Activated CD4-positive, alpha-beta memory T cell treated with anti-CD3 and anti-CD28 coated beads for 36 hours (primary cell): ENCODE measurements at regions not wholly inside any gene's neighbourhood (a gene's known extent, or its start where the extent isn't known, plus 50 kb on each side); places are given as distances from the start of the nearest gene placed in this dataset.
A peak's percentile ranks its signal among the peaks of the same experiment; 100 is the strongest.
"Not testable (repeated sequence)": the region's sequence is repeated elsewhere in the genome, so short reads cannot be mapped to it uniquely, and the experiment has no call there.

ENCODE experiments used
- CTCF ChIA-PET: fragments of 350-600 bp; sonication (Branson Sonifier 250); formaldehyde crosslinking; loops from one replicate; lab custom pipeline; 2021; ENCODE audit warnings: antibody characterized with exemption, inconsistent platforms; lab: Charles Lee
- POLR2A ChIA-PET: fragments of 350-600 bp; sonication (Branson Sonifier 250); formaldehyde crosslinking; loops from one replicate; lab custom pipeline; 2021; ENCODE audit warnings: antibody characterized with exemption; lab: Charles Lee
- DNase-seq: peaks from one replicate; pipeline ENCODE4 v3.0.0-alpha.2; 2020
- H3K27ac Mint-ChIP-seq: one replicate; pipeline ENCODE4 v1.8.0; 2021; ENCODE audit warnings: mixed read lengths
- H3K27me3 Mint-ChIP-seq: one replicate; pipeline ENCODE4 v1.8.0; 2021; ENCODE audit warnings: mixed read lengths
- H3K36me3 Mint-ChIP-seq: one replicate; pipeline ENCODE4 v1.8.0; 2021; ENCODE audit warnings: mixed read lengths
- H3K4me1 Mint-ChIP-seq: one replicate; pipeline ENCODE4 v1.8.0; 2021; ENCODE audit warnings: low read depth, mixed read lengths
- H3K4me3 Mint-ChIP-seq: one replicate; pipeline ENCODE4 v1.8.0; 2021; ENCODE audit warnings: mild to moderate bottlenecking, mixed read lengths
- H3K9me3 Mint-ChIP-seq: one replicate; pipeline ENCODE4 v1.8.0; 2021; ENCODE audit warnings: mixed read lengths
- intact Hi-C: fragments of 100-400 bp; cut with micrococcal nuclease; formaldehyde crosslinking; loops from one replicate; pipeline ENCODE4 v1.15.1; 2023

DNA sequence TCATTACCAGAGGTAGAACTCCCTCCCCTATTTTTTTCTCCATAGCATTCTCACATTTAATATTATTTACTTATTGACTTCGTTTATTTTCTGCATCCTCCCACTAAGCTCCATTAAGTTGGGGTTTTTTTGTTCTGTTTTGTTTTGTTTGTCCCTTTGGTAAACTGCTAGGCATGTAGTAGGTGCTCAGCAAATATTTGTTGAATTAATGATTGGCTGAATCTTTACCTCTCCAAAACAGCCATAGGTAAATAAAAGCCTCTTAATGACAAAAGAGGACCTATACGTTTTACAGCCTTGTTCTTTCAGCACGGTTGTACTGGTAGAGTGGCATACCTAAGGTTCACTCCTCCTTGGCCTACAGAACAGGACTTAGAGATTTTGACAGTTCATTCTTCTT is 52.0 kb downstream of the PRORP start:
- ChIA-PET CTCF (no interaction called here), POLR2A (no interaction called here)
- peaks cover 10% of the 10 kb centered on the region for H3K4me1 Mint-ChIP-seq
- DNase-seq, result no peak
- H3K27me3 Mint-ChIP-seq, result no peaks in the 10 kb centered on the region
- H3K36me3 Mint-ChIP-seq, result peaks cover 27% of the 10 kb centered on the region
- H3K4me3 Mint-ChIP-seq, result no peak overlapping the region
- no peak overlapping the region for H3K27ac Mint-ChIP-seq
- H3K9me3 Mint-ChIP-seq, result peaks cover 6% of the 10 kb centered on the region
- intact Hi-C loops, result no loop called here

DNA sequence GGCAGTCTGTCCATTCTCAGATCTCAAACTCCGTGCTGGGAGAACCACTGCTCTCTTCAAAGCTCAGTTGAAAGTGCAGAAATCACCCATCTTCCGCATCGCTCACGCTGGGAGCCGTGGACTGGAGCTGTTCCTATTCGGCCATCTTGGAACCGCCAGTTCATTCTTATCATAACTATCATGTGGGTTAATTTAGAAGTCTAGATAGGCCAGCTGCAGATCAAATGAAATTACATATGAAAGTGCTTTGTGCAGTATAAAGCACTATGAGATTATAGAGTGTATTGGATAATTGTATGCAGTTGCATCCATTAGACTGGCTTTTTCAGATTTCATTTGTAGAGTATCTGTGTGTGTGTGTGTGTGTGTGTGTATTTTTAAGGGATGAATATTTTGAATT is 57.8 kb downstream of the PRORP start:
- DNase-seq, result no peak
- ChIA-PET POLR2A (no interaction called here), CTCF (interaction anchor here (1.1 kb wide), 1 partner anchor 40 kb away, joined by 3 read pairs; no protein-coding TSS in a partner anchor)
- Mint-ChIP-seq H3K9me3 (peaks cover 3% of the 10 kb centered on the region), H3K4me1 (peaks cover 6% of the 10 kb centered on the region), H3K27me3 (no peaks in the 10 kb centered on the region), H3K27ac (no peak overlapping the region), H3K36me3 (peaks cover 3% of the 10 kb centered on the region), H3K4me3 (no peak overlapping the region)
- intact Hi-C loops, result no loop called here

DNA sequence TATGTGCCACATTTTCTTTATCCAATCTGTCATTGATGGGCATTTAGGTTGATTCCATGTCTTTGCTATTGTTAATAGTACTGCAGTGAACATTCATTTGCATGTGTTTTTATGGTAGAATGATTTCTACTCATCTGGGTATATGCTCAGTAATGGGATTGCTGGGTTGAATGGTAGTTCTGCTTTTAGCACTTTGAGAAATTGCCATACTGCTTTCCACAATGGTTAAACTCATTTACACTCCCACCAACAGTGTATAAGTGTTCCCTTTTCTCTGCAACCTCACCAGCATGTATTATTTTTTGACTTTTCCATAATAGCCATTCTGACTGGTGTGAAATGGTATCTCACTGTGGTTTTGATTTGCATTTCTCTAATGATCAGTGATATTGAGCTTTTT is 62.5 kb downstream of the PRORP start:
- intact Hi-C loops, DNase-seq, POLR2A ChIA-PET, CTCF ChIA-PET, H3K27ac Mint-ChIP-seq, H3K36me3 Mint-ChIP-seq, H3K4me1 Mint-ChIP-seq, H3K27me3 Mint-ChIP-seq, H3K9me3 Mint-ChIP-seq, H3K4me3 Mint-ChIP-seq: not testable (repeated sequence)

DNA sequence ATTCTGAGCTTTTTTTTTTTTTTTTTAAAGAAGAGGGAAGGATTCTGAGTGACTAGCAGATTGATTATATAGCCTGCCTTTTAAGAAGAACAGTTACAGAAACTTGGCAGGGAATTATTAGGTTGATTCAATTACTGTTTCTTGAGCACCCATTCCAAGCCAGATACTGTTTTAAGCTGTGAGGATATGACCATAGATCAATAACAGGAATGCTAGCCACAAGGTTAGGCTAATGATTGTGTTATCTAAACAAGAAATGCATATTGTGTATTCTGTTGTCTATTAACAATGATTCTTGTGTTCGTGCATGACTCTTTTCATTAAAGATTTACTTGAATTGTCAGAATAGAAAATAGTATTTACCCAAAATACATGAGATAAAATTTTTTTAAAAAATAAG is 67.1 kb downstream of the PRORP start:
- intact Hi-C loops, result no loop called here
- H3K9me3 Mint-ChIP-seq, result peaks cover 7% of the 10 kb centered on the region
- CTCF ChIA-PET, result no interaction called here

GRCh38 chr14:35193161-35193560 is 70.8 kb downstream of the PRORP start:
- H3K4me1 Mint-ChIP-seq, result peaks cover 26% of the 10 kb centered on the region
- no peak overlapping the region for H3K4me3 Mint-ChIP-seq
- H3K9me3 Mint-ChIP-seq, result peaks cover 7% of the 10 kb centered on the region
- CTCF ChIA-PET, result no interaction called here
- peaks cover 30% of the 10 kb centered on the region for H3K36me3 Mint-ChIP-seq
- no peak for DNase-seq
- POLR2A ChIA-PET, result no interaction called here
- intact Hi-C loops, result no loop called here
- H3K27me3 Mint-ChIP-seq, result no peaks in the 10 kb centered on the region
- no peak overlapping the region for H3K27ac Mint-ChIP-seq

More for the DNA sequence above, 67.1 kb downstream of the PRORP start:
- Mint-ChIP-seq H3K4me1 (peaks cover 9% of the 10 kb centered on the region), H3K36me3 (peaks cover 33% of the 10 kb centered on the region), H3K4me3 (no peak overlapping the region), H3K27ac (no peak overlapping the region), H3K27me3 (no peaks in the 10 kb centered on the region)
- DNase-seq, result no peak
- POLR2A ChIA-PET, result no interaction called here

- Mint-ChIP-seq H3K36me3 (peaks cover 28% of the 10 kb centered on the region), H3K4me1 (peaks cover 28% of the 10 kb centered on the region)
- POLR2A ChIA-PET, H3K9me3 Mint-ChIP-seq, H3K27ac Mint-ChIP-seq, CTCF ChIA-PET, H3K27me3 Mint-ChIP-seq, DNase-seq, intact Hi-C loops, H3K4me3 Mint-ChIP-seq: not testable (repeated sequence)
Observed at GRCh38 chr14:35194183-35194582, 71.8 kb downstream of the PRORP start.

DNA sequence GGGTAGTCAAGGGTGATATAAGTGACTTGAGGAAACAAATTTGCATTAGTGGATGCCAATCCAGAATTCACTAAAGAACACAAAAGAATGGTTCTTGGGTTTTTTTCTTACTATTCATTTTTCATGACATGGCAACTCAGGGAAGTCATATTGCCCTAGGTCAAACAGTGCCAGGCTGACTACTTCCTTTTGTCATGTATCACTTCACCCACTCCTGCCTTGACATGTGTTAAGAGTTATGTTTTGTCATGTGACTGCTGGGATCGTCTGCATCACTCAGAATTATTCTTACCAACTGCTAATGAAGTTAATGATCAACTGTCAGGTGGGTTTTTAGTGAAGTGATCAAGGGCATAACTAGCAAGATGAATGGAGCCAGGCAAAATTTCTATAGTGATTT is 74.2 kb downstream of the PRORP start:
- no peak for DNase-seq
- ChIA-PET CTCF (interaction anchor here (1.3 kb wide), 1 partner anchor 33 kb away, joined by 3 read pairs; no protein-coding TSS in a partner anchor), POLR2A (interaction anchor here (1.3 kb wide), 1 partner anchor 89 kb away, joined by 4 read pairs; no protein-coding TSS in a partner anchor)
- Mint-ChIP-seq H3K27ac (peak overlapping the region; percentile 65), H3K4me1 (peaks cover 36% of the 10 kb centered on the region), H3K27me3 (no peaks in the 10 kb centered on the region), H3K36me3 (peaks cover 25% of the 10 kb centered on the region), H3K9me3 (peaks cover 7% of the 10 kb centered on the region), H3K4me3 (no peak overlapping the region)
- intact Hi-C loops, result no loop called here

DNA sequence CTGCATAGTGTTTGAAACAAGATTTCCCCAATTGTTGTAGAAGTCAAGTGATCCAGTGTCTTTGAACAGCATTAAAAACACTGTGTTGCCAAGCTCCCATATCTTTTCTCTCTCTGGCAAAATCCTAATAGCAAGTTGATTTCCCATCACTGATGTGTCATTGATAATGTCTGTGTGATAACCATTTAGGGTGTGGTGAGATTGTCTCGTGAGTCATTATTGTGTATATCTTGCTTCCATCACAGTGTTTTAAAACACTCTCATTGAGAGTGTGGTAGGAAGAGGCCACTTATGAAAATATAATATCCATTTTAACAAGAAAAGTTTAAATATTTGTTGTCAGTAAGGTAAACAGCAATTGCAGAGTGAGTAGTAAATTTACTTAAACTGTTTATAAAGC is 74.7 kb downstream of the PRORP start:
- H3K4me3 Mint-ChIP-seq, result no peak overlapping the region
- DNase-seq, result no peak
- intact Hi-C loops, result no loop called here
- H3K4me1 Mint-ChIP-seq, result peaks cover 34% of the 10 kb centered on the region
- H3K27ac Mint-ChIP-seq, result peak overlapping the region; percentile 65
- H3K27me3 Mint-ChIP-seq, result no peaks in the 10 kb centered on the region
- CTCF ChIA-PET, result interaction anchor here (1.3 to 1.4 kb wide), 2 partner anchors 18 to 33 kb away, joined by 3 read pairs; no protein-coding TSS in a partner anchor
- POLR2A ChIA-PET, result interaction anchor here (1.3 to 2.8 kb wide), 2 partner anchors 89 to 208 kb away, joined by 4 to 14 read pairs; partner anchors contain the start of gene NFKBIA
- peaks cover 20% of the 10 kb centered on the region for H3K36me3 Mint-ChIP-seq
- H3K9me3 Mint-ChIP-seq, result peaks cover 7% of the 10 kb centered on the region

GRCh38 chr14:35201066-35201465 is 78.7 kb downstream of the PRORP start:
- Mint-ChIP-seq H3K36me3 (peaks cover 2% of the 10 kb centered on the region), H3K27me3 (no peaks in the 10 kb centered on the region), H3K4me1 (peaks cover 52% of the 10 kb centered on the region), H3K4me3 (no peak overlapping the region), H3K9me3 (no peaks in the 10 kb centered on the region), H3K27ac (peak overlapping the region; percentile 79)
- intact Hi-C loops, result loop anchor here (2.0 kb wide), 2 partner anchors 40 to 86 kb away; no protein-coding TSS in a partner anchor
- POLR2A ChIA-PET, result interaction anchor here (0.9 to 1.3 kb wide), 3 partner anchors 91 to 215 kb away, joined by 3 to 5 read pairs (median 5); partner anchors contain the start of genes NFKBIA and PSMA6
- CTCF ChIA-PET, result interaction anchor here (0.6 to 0.7 kb wide), 3 partner anchors 210 to 438 kb away, joined by 3 read pairs; no protein-coding TSS in a partner anchor
- DNase-seq, result no peak

DNA sequence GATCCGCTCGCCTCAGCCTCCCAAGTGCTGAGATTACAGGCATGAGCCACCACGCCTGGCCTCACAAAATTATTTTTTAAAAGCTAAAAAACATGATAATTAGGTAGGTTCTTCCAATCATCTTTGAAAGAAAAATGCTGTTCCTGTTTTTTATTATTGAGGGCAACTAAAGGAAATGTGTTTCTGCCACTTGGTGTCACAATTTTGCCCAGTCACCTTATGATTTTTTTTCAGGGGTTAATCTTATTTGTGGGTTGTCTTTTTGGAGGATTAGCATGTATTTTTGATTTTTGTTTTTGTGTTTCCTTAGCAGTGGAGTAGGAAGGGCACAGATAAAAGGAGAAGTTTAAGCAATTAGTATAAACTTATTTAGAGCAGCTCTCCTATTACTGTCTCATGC is 79.8 kb downstream of the PRORP start:
- Mint-ChIP-seq H3K4me3 (no peak overlapping the region), H3K9me3 (no peaks in the 10 kb centered on the region), H3K36me3 (peaks cover 2% of the 10 kb centered on the region), H3K27ac (peak overlapping the region; percentile 64), H3K27me3 (no peaks in the 10 kb centered on the region), H3K4me1 (peaks cover 41% of the 10 kb centered on the region)
- POLR2A ChIA-PET, result interaction anchor here (1.1 kb wide), 1 partner anchor 90 kb away, joined by 3 read pairs; the partner anchor contains the start of gene PSMA6
- CTCF ChIA-PET, result interaction anchor here (0.8 kb wide), 1 partner anchor 220 kb away, joined by 3 read pairs; no protein-coding TSS in a partner anchor
- no peak for DNase-seq
- intact Hi-C loops, result no loop called here

DNA sequence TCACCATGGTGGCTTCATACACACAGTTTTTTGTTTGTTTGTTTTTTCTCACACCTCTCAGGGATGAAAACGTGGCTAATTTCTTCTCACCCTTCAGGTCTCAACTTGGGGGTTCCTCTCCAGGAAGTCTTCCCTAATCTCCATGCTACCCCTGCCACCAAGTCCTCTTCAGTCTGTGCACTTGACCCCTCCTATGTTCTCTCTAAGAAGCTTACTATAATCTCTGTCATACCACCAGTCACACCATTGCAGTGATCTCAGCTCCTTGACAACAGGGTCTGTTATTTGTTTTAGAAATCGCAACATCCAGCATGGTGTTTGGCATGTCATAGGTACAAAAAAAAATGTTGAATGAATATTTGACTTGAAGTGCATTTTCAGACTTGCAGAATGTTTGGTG is 83.4 kb downstream of the PRORP start:
- ChIA-PET POLR2A (no interaction called here), CTCF (no interaction called here)
- Mint-ChIP-seq H3K4me1 (peaks cover 42% of the 10 kb centered on the region), H3K27ac (no peak overlapping the region), H3K36me3 (peaks cover 2% of the 10 kb centered on the region), H3K9me3 (no peaks in the 10 kb centered on the region), H3K4me3 (no peak overlapping the region), H3K27me3 (no peaks in the 10 kb centered on the region)
- intact Hi-C loops, result loop anchor here (2.0 kb wide), 1 partner anchor 159 kb away; the partner anchor contains the start of gene FAM177A1
- DNase-seq, result no peak

DNA sequence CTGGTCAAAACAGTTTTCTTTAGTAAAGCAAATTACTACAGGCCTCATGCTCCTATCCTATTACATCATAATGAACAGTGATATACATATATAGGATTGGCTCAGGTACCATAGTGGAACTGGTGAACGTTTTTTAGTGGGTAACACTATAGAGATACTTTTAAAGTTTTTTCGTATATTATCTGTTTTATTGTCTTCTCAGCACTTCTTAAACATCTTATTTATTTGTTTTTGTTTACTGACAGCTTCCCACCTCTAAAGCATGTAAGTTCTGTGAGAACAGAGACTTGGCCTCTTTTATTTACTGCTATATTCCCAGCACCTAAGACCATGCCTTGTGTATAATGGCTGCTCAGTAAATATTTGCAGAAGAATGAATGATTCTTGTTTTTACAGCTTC is 81.1 kb upstream of the PSMA6 start:
- H3K9me3 Mint-ChIP-seq, result no peaks in the 10 kb centered on the region
- no peaks in the 10 kb centered on the region for H3K27me3 Mint-ChIP-seq
- peaks cover 23% of the 10 kb centered on the region for H3K4me1 Mint-ChIP-seq
- no peak for DNase-seq
- no peak overlapping the region for H3K4me3 Mint-ChIP-seq
- H3K36me3 Mint-ChIP-seq, result no peaks in the 10 kb centered on the region
- POLR2A ChIA-PET, result no interaction called here
- no peak overlapping the region for H3K27ac Mint-ChIP-seq
- intact Hi-C loops, result no loop called here
- CTCF ChIA-PET, result interaction anchor here (0.9 to 4.0 kb wide), 3 partner anchors 19 to 202 kb away, joined by 3 to 12 read pairs (median 4); no protein-coding TSS in a partner anchor
